SK-MEL-5 (cell line): ENCODE measurements at regions not wholly inside any gene's neighbourhood (a gene's known extent, or its start where the extent isn't known, plus 50 kb on each side); places are given as distances from the start of the nearest gene placed in this dataset.

Experiments
- DNase-seq: peaks from one replicate; pipeline ENCODE4 v3.0.0-alpha.2; 2016; ENCODE audit warnings: low read depth, low spot score
- in situ Hi-C: cut with HindIII; loops from 2 replicates; pipeline ENCODE4 v1.10.0; 2016; ENCODE audit warnings: low sequenced_read_pairs, high pct_unique_total_duplicates, low pct_unique_long_range_greater_than_20kb

- no peak for DNase-seq
- in situ Hi-C loops = no loop called here
Observed at GRCh38 chr9:79257228-79257781, 314.5 kb upstream of the TLE4 start.

GRCh38 chr9:79257790-79258351 lies 313.9 kb upstream of the TLE4 start:
- DNase-seq = no peak

GRCh38 chr9:79259858-79260257 lies 311.9 kb upstream of the TLE4 start:
- DNase-seq = no peak
- in situ Hi-C loops = no loop called here

More at GRCh38 chr9:79257790-79258351, 313.9 kb upstream of the TLE4 start:
- in situ Hi-C loops = no loop called here

- DNase-seq = no peak
- in situ Hi-C loops = no loop called here
Observed at GRCh38 chr9:79263628-79264027, 308.1 kb upstream of the TLE4 start.

GRCh38 chr9:79264041-79264440 lies 307.7 kb upstream of the TLE4 start:
- DNase-seq = no peak
- in situ Hi-C loops = no loop called here

GRCh38 chr9:79264511-79265355 lies 307.0 kb upstream of the TLE4 start:
- no peak for DNase-seq
- in situ Hi-C loops = no loop called here

GRCh38 chr9:79266986-79267385 lies 304.8 kb upstream of the TLE4 start:
- DNase-seq = no peak
- in situ Hi-C loops = no loop called here

- in situ Hi-C loops = no loop called here
- no peak for DNase-seq
Observed at GRCh38 chr9:79268806-79269205, 303.0 kb upstream of the TLE4 start.

- no peak for DNase-seq
Observed at GRCh38 chr9:79273311-79273710, 298.5 kb upstream of the TLE4 start.

GRCh38 chr9:79279356-79279755 lies 292.4 kb upstream of the TLE4 start:
- no peak for DNase-seq
- in situ Hi-C loops = no loop called here

More at GRCh38 chr9:79273311-79273710, 298.5 kb upstream of the TLE4 start:
- in situ Hi-C loops = no loop called here

GRCh38 chr9:79280691-79281090 lies 291.1 kb upstream of the TLE4 start:
- DNase-seq = no peak
- in situ Hi-C loops = no loop called here

GRCh38 chr9:79284081-79284480 lies 287.7 kb upstream of the TLE4 start:
- DNase-seq = no peak
- in situ Hi-C loops = no loop called here

- in situ Hi-C loops = no loop called here
Observed at GRCh38 chr9:79286992-79287707, 284.6 kb upstream of the TLE4 start.

GRCh38 chr9:79287708-79288290 lies 284.0 kb upstream of the TLE4 start:
- DNase-seq = no peak
- in situ Hi-C loops = no loop called here

More at GRCh38 chr9:79286992-79287707, 284.6 kb upstream of the TLE4 start:
- DNase-seq = no peak

GRCh38 chr9:79289856-79290255 lies 281.9 kb upstream of the TLE4 start:
- in situ Hi-C loops = no loop called here
- no peak for DNase-seq

GRCh38 chr9:79292731-79293280 lies 279.0 kb upstream of the TLE4 start:
- in situ Hi-C loops = no loop called here
- DNase-seq = no peak

GRCh38 chr9:79300068-79300467 lies 271.7 kb upstream of the TLE4 start:
- no peak for DNase-seq
- in situ Hi-C loops = no loop called here

GRCh38 chr9:79301085-79301484 lies 270.7 kb upstream of the TLE4 start:
- DNase-seq = no peak
- in situ Hi-C loops = no loop called here
